ENCODE measurements at regions not wholly inside any gene's neighbourhood (a gene's known extent, or its start where the extent isn't known, plus 50 kb on each side); places are given as distances from the start of the nearest gene placed in this dataset.
A peak's percentile ranks its signal among the peaks of the same experiment; 100 is the strongest.

GRCh38 chr13:30091691-30092090 is 215.7 kb downstream of the KATNAL1 start:
- Histone ChIP-seq H3K36me3 (ENCODE audit: control insufficient read depth in 2 of 3, insufficient read depth in 3 of 3, low read length in 3 of 3) (no peaks in the 10 kb centered on the region), H3K4me1 (ENCODE audit: control insufficient read depth in 2 of 3, insufficient read depth in 2 of 3, low read depth in 1 of 3, low read length in 3 of 3) (no peaks in the 10 kb centered on the region), H3K9me3 (ENCODE audit: control insufficient read depth in 2 of 3, insufficient read depth in 1 of 3, low read length in 3 of 3) (no peaks in the 10 kb centered on the region), H3K27ac (ENCODE audit: low read depth in 2 of 2, low read length in 2 of 2) (no peak overlapping the region), H3K27me3 (ENCODE audit: control insufficient read depth, insufficient read depth, low read length) (no peaks in the 10 kb centered on the region), H3K4me3 (ENCODE audit: low read length in 3 of 3) (no peak overlapping the region), H3K9ac (ENCODE audit: low read length in 3 of 3) (no peak overlapping the region)
- intact Hi-C loops (cut with DNase I) = no loop called here
- FAIRE-seq (no peak), DNase-seq (no peak)
- TF ChIP-seq, protein P1, sequence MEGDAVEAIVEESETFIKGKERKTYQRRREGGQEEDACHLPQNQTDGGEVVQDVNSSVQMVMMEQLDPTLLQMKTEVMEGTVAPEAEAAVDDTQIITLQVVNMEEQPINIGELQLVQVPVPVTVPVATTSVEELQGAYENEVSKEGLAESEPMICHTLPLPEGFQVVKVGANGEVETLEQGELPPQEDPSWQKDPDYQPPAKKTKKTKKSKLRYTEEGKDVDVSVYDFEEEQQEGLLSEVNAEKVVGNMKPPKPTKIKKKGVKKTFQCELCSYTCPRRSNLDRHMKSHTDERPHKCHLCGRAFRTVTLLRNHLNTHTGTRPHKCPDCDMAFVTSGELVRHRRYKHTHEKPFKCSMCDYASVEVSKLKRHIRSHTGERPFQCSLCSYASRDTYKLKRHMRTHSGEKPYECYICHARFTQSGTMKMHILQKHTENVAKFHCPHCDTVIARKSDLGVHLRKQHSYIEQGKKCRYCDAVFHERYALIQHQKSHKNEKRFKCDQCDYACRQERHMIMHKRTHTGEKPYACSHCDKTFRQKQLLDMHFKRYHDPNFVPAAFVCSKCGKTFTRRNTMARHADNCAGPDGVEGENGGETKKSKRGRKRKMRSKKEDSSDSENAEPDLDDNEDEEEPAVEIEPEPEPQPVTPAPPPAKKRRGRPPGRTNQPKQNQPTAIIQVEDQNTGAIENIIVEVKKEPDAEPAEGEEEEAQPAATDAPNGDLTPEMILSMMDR (IDR thresholded peaks at IDR 0.05; ENCODE audit: borderline replicate concordance, extremely low read depth, insufficient read depth) = no peak

GRCh38 chr13:30091035-30091434 is 216.3 kb downstream of the KATNAL1 start:
- no peak for DNase-seq
- no peaks in the 10 kb centered on the region for H3K36me3 ChIP-seq (ENCODE audit: control insufficient read depth in 2 of 3, insufficient read depth in 3 of 3, low read length in 3 of 3)
- H3K4me1 ChIP-seq (ENCODE audit: control insufficient read depth in 2 of 3, insufficient read depth in 2 of 3, low read depth in 1 of 3, low read length in 3 of 3) = no peaks in the 10 kb centered on the region
- TF ChIP-seq, protein P1 (IDR thresholded peaks at IDR 0.05; ENCODE audit: borderline replicate concordance, extremely low read depth, insufficient read depth) = no peak
- no peak for FAIRE-seq
- no peak overlapping the region for H3K27ac ChIP-seq (ENCODE audit: low read depth in 2 of 2, low read length in 2 of 2)
- H3K9ac ChIP-seq (ENCODE audit: low read length in 3 of 3) = no peak overlapping the region
- no peaks in the 10 kb centered on the region for H3K27me3 ChIP-seq (ENCODE audit: control insufficient read depth, insufficient read depth, low read length)
- no peak overlapping the region for H3K4me3 ChIP-seq (ENCODE audit: low read length in 3 of 3)
- H3K9me3 ChIP-seq (ENCODE audit: control insufficient read depth in 2 of 3, insufficient read depth in 1 of 3, low read length in 3 of 3) = no peaks in the 10 kb centered on the region
- intact Hi-C loops (cut with DNase I) = no loop called here

GRCh38 chr13:30088312-30088855 is 219.0 kb downstream of the KATNAL1 start:
- TF ChIP-seq, protein P1 (IDR thresholded peaks at IDR 0.05; ENCODE audit: borderline replicate concordance, extremely low read depth, insufficient read depth) = no peak
- Histone ChIP-seq H3K36me3 (ENCODE audit: control insufficient read depth in 2 of 3, insufficient read depth in 3 of 3, low read length in 3 of 3) (no peaks in the 10 kb centered on the region), H3K9me3 (ENCODE audit: control insufficient read depth in 2 of 3, insufficient read depth in 1 of 3, low read length in 3 of 3) (no peaks in the 10 kb centered on the region), H3K4me3 (ENCODE audit: low read length in 3 of 3) (no peak overlapping the region), H3K27me3 (ENCODE audit: control insufficient read depth, insufficient read depth, low read length) (no peaks in the 10 kb centered on the region), H3K9ac (ENCODE audit: low read length in 3 of 3) (no peak overlapping the region), H3K27ac (ENCODE audit: low read depth in 2 of 2, low read length in 2 of 2) (no peak overlapping the region), H3K4me1 (ENCODE audit: control insufficient read depth in 2 of 3, insufficient read depth in 2 of 3, low read depth in 1 of 3, low read length in 3 of 3) (no peaks in the 10 kb centered on the region)
- intact Hi-C loops (cut with DNase I) = no loop called here
- no peak for FAIRE-seq
- no peak for DNase-seq

DNA sequence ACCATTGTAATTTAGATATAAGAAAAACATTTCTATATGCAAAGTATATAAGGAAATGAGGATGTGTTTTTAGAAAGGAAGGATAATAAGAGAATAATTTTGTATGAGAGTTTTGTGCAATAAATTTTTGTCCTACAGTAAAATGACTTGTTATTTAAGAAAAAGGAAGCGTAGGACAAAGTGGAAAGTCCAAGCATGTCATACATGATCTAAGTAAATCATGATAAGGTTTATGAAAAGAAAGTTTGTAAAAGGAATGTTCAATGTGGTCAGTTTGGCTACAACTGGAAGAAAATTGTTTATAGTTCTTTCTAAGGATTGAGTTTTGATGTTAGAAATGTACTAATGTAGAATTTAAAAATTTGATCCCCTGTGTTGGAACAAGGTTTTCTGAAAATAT is 222.3 kb downstream of the KATNAL1 start:
- H3K9ac ChIP-seq (ENCODE audit: low read length in 3 of 3) = no peak overlapping the region
- intact Hi-C loops (cut with DNase I) = no loop called here
- H3K4me1 ChIP-seq (ENCODE audit: control insufficient read depth in 2 of 3, insufficient read depth in 2 of 3, low read depth in 1 of 3, low read length in 3 of 3) = no peaks in the 10 kb centered on the region
- no peaks in the 10 kb centered on the region for H3K36me3 ChIP-seq (ENCODE audit: control insufficient read depth in 2 of 3, insufficient read depth in 3 of 3, low read length in 3 of 3)
- no peaks in the 10 kb centered on the region for H3K9me3 ChIP-seq (ENCODE audit: control insufficient read depth in 2 of 3, insufficient read depth in 1 of 3, low read length in 3 of 3)
- no peaks in the 10 kb centered on the region for H3K27me3 ChIP-seq (ENCODE audit: control insufficient read depth, insufficient read depth, low read length)
- H3K4me3 ChIP-seq (ENCODE audit: low read length in 3 of 3) = no peak overlapping the region
- DNase-seq (no peak), FAIRE-seq (peak; percentile 8)
- TF ChIP-seq, protein P1 (IDR thresholded peaks at IDR 0.05; ENCODE audit: borderline replicate concordance, extremely low read depth, insufficient read depth) = no peak
- H3K27ac ChIP-seq (ENCODE audit: low read depth in 2 of 2, low read length in 2 of 2) = no peak overlapping the region

Data from kidney (tissue), 13 donors.